IPS DF 4.7 (cell line): ENCODE measurements at regions not wholly inside any gene's neighbourhood (a gene's known extent, or its start where the extent isn't known, plus 50 kb on each side); places are given as distances from the start of the nearest gene placed in this dataset.
"Not testable (repeated sequence)": the region's sequence is repeated elsewhere in the genome, so short reads cannot be mapped to it uniquely, and the experiment has no call there.

Experiments used
- DNase-seq: peaks from one replicate; pipeline ENCODE4 v3.0.0-alpha.2; 2013; ENCODE audit warnings: low spot score; ENCODE audit errors: extremely low read depth

DNA sequence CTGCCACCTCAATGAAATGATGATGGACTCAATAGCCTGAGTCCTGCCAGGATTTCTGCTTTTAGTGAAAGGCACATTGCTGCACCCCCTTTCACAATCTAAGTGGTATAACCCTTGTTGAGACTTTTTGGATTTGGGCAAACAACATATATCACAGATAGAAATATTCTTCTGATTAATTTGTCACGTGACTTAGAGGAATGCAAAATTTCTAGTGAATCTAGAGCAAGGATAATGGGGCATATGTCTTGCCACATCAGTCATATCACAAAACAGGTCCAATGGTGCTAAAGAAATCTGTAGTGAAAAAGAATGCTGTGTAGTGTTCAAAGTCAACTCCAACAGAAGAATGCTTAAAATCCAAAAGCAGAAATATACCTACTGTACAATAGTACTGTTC, 1386.3 kb downstream of the LRFN5 start:
- DNase-seq: no peak

- no peak for DNase-seq
These were observed 1373.7 kb downstream of the LRFN5 start for GRCh38 chr14:42980419-42980818.

DNA sequence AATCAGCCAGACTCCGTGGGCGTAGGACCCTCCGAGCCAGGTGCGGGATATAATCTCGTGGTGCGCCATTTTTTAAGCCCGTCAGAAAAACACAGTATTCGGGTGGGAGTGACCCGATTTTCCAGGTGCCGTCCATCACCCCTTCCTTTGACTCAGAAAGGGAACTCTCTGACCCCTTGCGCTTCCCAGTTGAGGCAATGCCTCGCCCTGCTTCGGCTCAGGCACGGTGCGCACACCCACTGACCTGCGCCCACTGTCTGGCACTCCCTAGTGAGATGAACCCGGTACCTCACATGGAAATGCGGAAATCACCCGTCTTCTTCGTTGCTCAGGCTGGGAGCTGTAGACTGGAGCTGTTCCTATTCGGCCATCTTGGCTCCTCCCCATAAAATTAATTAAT, 1366.5 kb downstream of the LRFN5 start:
- DNase-seq: not testable (repeated sequence)

GRCh38 chr14:42965512-42965911, 1358.8 kb downstream of the LRFN5 start:
- no peak for DNase-seq

DNA sequence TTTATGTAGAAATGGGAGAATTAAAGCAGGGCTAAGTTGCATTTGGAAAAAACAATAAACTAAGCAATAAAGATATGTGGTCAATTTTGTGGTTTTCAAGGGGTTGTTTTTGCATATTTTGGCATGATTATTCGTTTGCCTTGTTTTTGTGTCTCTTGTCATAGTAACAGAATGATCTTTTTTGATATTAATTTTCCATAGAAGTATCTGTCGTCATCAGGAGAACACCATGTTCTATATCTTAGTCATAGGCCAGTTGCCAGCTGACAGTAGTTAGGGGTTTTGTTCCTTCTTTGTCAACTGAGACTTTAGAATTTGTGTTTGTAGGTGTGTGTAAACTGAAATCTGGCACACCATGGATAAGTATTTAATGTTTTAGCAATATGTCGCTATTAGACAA, 1354.8 kb downstream of the LRFN5 start:
- no peak for DNase-seq

DNA sequence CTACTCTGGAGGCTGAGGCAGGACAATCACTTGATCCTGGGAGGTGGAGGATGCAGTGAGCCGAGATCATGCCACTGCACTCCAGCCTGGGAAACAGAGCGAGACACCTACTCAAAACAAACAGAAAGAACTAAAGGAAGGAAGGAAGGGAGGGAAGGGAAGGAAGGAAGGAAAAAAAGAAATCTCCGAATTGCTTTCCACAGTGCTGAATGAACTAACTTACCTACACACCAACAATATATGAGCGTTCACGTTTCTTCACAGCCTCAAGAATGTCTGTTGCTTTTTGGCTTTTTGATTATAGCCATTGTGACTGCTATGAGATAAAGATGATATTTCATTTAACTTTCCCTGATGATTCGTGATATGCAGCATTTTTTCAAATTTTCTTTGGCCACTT, 1343.7 kb downstream of the LRFN5 start:
- no peak for DNase-seq

DNA sequence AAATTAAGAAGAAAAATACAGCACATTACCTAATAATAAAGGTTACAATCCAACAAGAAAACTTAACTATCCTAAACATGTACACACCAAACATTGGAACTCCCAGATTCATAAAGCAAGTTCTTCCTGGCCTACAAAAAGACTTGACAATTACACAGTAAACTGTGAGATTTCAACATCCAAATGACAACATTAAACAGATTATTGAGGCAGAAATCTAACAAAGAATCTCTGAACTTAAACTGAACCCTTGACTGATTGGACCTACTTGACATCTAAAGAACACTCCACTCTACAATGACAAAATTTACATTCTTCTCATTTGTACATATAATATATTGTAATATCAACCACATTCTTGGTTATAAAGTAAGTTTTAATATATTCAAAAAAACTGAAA, 1341.3 kb downstream of the LRFN5 start:
- DNase-seq: no peak

DNA sequence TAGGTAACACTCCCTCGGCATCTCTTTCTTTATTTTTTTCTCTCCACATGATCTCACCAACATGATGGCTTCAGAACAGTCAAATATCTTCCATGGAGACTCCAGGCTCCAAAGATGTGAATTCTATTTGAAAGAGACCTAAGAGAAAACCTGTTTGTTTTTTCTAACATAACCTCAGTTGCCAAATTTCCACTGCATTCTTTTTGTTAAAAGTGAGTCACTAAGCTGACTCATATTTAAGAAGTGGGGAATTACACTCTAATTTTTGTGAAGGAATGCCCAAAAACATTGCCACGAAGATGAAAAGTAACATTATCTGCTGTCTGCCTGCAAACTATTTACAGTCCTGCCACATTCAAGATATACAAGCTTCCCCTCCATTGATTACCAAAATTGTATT, 1337.6 kb downstream of the LRFN5 start:
- no peak for DNase-seq

DNA sequence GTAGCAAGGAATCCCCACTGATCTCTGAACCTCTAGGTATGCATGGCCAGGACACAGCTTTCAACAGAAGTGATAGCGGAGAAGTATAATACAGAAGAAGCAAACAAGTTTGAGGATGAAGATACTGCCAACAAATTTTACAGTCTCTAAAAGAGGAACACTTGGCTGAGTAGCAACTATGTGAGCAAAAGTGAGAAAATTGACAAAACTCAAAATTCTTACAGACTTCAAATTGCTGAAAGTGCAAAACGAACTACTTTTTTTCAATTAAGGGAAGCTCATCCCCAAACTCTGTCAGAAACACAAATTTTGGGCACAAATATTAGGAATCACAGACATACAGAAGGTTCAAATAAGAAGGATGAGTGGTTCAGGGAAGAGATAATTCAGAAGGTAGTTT, 1324.6 kb downstream of the LRFN5 start:
- no peak for DNase-seq

GRCh38 chr14:42929806-42930480, 1323.3 kb downstream of the LRFN5 start:
- no peak for DNase-seq

DNA sequence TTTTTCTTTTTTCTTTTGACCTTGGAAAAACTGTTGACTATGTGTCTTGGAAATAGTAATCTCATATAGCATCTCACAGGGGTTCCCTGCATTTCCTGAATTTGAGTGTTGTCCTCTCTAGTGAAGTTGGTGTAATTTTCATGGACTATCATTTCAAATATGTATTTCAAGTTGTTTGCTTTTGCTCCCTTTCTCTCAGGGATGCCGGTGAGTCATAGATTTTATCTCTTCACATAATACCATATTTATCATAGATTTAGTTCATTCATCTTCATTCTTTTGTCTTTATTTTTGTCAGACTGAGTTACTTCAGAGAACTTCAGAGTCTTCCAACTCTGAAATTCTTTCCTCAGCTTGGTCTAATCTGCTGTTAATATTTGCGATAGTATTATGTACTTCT, 1320.6 kb downstream of the LRFN5 start:
- no peak for DNase-seq

GRCh38 chr14:42921901-42922300, 1315.2 kb downstream of the LRFN5 start:
- DNase-seq: no peak

- DNase-seq: no peak
These were observed 1311.9 kb downstream of the LRFN5 start for GRCh38 chr14:42918615-42919014.

- no peak for DNase-seq
These were observed 1305.0 kb downstream of the LRFN5 start for GRCh38 chr14:42911642-42912041.

DNA sequence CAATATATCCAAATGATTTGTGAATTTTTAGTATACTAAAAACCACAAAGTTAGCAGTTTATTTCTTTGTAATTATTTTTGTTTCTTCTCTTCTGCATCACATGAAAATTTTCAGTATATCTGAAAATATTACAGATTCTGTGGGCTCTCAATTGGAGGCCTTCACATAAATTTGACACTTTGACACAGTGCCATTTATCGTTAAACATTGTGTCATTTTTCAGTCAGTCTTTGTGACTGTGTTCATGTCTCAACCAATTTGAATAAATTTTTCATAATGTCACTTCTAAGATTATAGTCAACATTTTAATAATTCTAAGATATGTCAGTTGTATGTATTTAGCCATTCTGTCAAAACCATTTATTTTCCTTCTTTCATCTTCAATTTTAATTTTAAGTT, 1303.0 kb downstream of the LRFN5 start:
- no peak for DNase-seq

DNA sequence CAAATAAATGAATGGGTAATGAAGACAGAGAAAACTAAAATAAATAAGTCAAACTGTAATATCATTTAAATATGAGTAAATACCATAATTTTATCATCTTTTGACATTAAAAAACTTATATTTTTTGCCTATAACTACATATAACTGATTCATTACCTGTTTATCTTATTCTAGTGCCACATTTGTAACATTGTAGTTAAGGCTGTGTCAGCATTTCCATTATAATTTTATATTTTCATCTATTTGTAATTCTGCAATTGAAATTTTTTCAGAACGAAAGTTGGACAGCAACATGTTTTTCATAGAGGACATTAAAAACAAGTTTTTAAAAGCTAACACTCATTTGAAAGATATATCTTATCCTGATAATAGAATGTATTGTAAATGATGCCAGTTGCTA, 1286.5 kb downstream of the LRFN5 start:
- no peak for DNase-seq

- no peak for DNase-seq
These were observed 1277.4 kb downstream of the LRFN5 start for GRCh38 chr14:42884100-42884499.

- no peak for DNase-seq
These were observed 1271.0 kb downstream of the LRFN5 start for GRCh38 chr14:42877716-42878115.

- no peak for DNase-seq
These were observed 1266.1 kb downstream of the LRFN5 start for GRCh38 chr14:42872786-42873185.

- no peak for DNase-seq
These were observed 1263.0 kb downstream of the LRFN5 start for GRCh38 chr14:42869681-42870080.

DNA sequence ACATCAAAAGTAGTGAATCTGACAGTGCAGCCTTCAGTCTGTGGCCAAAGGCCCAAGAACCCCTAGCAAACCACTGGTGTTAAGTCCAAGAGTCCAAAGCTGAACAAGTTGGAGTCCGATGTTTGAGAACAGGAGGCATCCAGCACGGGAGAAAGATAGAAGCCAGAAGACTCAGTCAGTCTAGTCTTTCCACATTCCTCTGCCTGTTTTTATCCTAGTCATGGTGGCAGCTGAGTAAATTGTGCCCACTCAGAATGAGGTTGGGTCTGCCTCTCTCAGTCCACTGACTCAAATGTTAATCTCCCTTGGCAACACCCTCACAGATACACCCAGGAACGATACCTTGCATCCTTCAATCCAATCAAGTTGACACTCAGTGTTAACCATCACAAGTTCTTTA, 1255.4 kb downstream of the LRFN5 start:
- DNase-seq: no peak

GRCh38 chr14:42860371-42860770, 1253.7 kb downstream of the LRFN5 start:
- no peak for DNase-seq

DNA sequence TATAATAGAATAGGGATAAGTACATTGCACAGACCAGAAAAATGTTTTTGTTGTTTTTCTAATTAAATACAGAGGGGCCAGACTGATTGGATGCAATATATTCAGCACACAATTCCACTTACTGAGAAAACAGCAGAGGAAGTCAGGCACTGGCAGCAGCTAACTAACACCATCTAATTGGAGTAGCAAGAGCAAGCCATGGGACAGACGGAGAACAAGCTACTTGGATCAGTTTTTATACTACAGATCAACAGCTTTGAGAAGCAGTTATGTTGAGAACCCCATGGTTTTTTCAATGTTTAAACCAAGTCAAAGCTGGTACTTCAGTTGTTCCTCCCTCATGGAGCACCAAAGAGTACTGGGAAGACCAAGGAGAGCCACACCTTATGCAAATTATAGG, 1249.4 kb downstream of the LRFN5 start:
- no peak for DNase-seq

DNA sequence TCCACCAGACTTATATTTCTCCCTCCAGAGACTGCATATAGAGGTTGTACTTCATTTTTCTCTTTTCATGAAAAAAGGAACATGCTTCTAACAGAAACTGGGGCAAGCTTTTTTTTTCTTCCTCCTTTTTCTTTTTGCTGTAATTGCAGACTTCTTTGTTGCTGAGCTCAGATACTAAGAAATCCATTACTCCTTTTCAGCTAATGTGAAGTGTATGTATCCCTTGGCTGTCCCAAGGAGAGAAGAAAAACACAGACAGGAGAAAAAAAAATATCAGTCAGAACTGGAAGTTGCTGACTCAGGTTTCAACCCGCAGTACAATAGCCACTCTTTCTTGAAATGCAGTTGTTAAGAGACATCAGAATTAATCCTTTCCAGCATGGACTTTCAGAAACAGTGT, 1248.4 kb downstream of the LRFN5 start:
- DNase-seq: no peak
